Coronary artery (tissue), 2 donors: ENCODE measurements at regions not wholly inside any gene's neighbourhood (a gene's known extent, or its start where the extent isn't known, plus 50 kb on each side); places are given as distances from the start of the nearest gene placed in this dataset.

Experiments
- DNase-seq: peaks from one replicate; pipeline ENCODE4 v3.0.0-alpha.2; 2017; ENCODE audit warnings: low spot score
- H3K27ac ChIP-seq, 2 donors: fragments of 200-600 bp; sonication (generic); one replicate each; pipeline ENCODE4 v1.5.1; 2016 to 2019
- H3K4me3 ChIP-seq: fragments of 200-600 bp; sonication (generic); 2 replicates; pipeline ENCODE4 v1.5.1; 2016; ENCODE audit warnings: mild to moderate bottlenecking, moderate library complexity
- CTCF ChIP-seq: fragments of 200-600 bp; sonication (generic); IDR thresholded peaks from one replicate; pipeline ENCODE4 v1.5.1; 2019; ENCODE audit warnings: antibody characterized with exemption

- TF ChIP-seq CTCF, result no peak
Observed at GRCh38 chr4:137025484-137026059, 506.7 kb downstream of the PCDH18 start.

GRCh38 chr4:137015426-137016409 lies 516.6 kb downstream of the PCDH18 start:
- H3K27ac ChIP-seq, result no peak overlapping the region
- TF ChIP-seq CTCF, result no peak
- H3K4me3 ChIP-seq, result no peak overlapping the region
- no peak for DNase-seq

More at GRCh38 chr4:137025484-137026059, 506.7 kb downstream of the PCDH18 start:
- DNase-seq, result no peak
- H3K27ac ChIP-seq, result no peak overlapping the region
- no peak overlapping the region for H3K4me3 ChIP-seq

GRCh38 chr4:137000432-137000831 lies 531.9 kb downstream of the PCDH18 start:
- no peak for DNase-seq
- TF ChIP-seq CTCF, result no peak
- H3K4me3 ChIP-seq, result no peak overlapping the region
- no peak overlapping the region for H3K27ac ChIP-seq

GRCh38 chr4:136992032-136992431 lies 540.3 kb downstream of the PCDH18 start:
- no peak overlapping the region for H3K27ac ChIP-seq
- TF ChIP-seq CTCF, result no peak

GRCh38 chr4:136985683-136986082 lies 546.6 kb downstream of the PCDH18 start:
- Histone ChIP-seq H3K27ac (no peak overlapping the region), H3K4me3 (no peak overlapping the region)
- no peak for TF ChIP-seq CTCF
- DNase-seq, result no peak

More at GRCh38 chr4:136992032-136992431, 540.3 kb downstream of the PCDH18 start:
- no peak overlapping the region for H3K4me3 ChIP-seq
- no peak for DNase-seq

GRCh38 chr4:136967069-136967468 lies 565.2 kb downstream of the PCDH18 start:
- Histone ChIP-seq H3K27ac (no peak overlapping the region), H3K4me3 (no peak overlapping the region)
- TF ChIP-seq CTCF, result no peak
- no peak for DNase-seq
